SK-N-SH (cell line): ENCODE measurements at regions not wholly inside any gene's neighbourhood (a gene's known extent, or its start where the extent isn't known, plus 50 kb on each side); places are given as distances from the start of the nearest gene placed in this dataset.

Source experiments
- CTCF ChIA-PET: fragments of 300-600, 350-600 bp; formaldehyde crosslinking; extraction: SDS; loops from one replicate; lab custom pipeline; 2021; lab: Yijun Ruan, JAX
- POLR2A ChIA-PET: fragments of 350-600 bp; sonication (Branson Sonifier 250); formaldehyde crosslinking; extraction: SDS; loops from one replicate; lab custom pipeline; 2020; ENCODE audit warnings: antibody characterized with exemption, inconsistent platforms; lab: Yijun Ruan, JAX
- DNase-seq: peaks from one replicate; pipeline ENCODE4 v3.0.0; 2012
- H2AFZ ChIP-seq: fragments of 200-600 bp; sonication (generic); 2 replicates; pipeline ENCODE4 v1.8.1; 2016; ENCODE audit warnings: antibody characterized with exemption, mild to moderate bottlenecking, low read depth
- H3F3A ChIP-seq: fragments of 200-600 bp; sonication (generic); replicated peaks from 2 replicates; pipeline ENCODE3; 2016; ENCODE audit warnings: antibody characterized with exemption, mild to moderate bottlenecking; ENCODE audit not compliant: insufficient read depth
- H3K27ac ChIP-seq, 2 experiments: fragments of 200-500 bp in 1 of 2; fragments of 200-600 bp in 1 of 2; sonication (Bioruptor generic) in 1 of 2; sonication (generic), shearing (Covaris generic) in 1 of 2; 2 replicates each; pipeline versions ENCODE4 v1.5.1 to v1.6.1; 2014 to 2016; ENCODE audit warnings: low read depth in 2 of 2, inconsistent platforms in 1 of 2, low read length in 1 of 2, mild to moderate bottlenecking in 1 of 2, mixed read lengths in 1 of 2
- H3K27me3 ChIP-seq: fragments of 200-600 bp; sonication (generic), shearing (Covaris generic); 2 replicates; pipeline ENCODE4 v1.6.1; 2016; ENCODE audit warnings: mixed run types; ENCODE audit not compliant: insufficient read depth
- H3K36me3 ChIP-seq, 2 experiments: fragments of 200-500 bp in 1 of 2; fragments of 200-600 bp in 1 of 2; sonication (Bioruptor generic) in 1 of 2; sonication (generic) in 1 of 2; replicated peaks in 1 of 2; 2 replicates each; pipeline versions ENCODE3 to v1.5.1; 2014 to 2016; ENCODE audit warnings: low read length in 1 of 2, mild to moderate bottlenecking in 1 of 2; ENCODE audit not compliant: insufficient read depth in 2 of 2, control insufficient read depth in 1 of 2
- H3K4me1 ChIP-seq, 2 experiments: fragments of 200-500 bp in 1 of 2; fragments of 200-600 bp in 1 of 2; sonication (Bioruptor generic) in 1 of 2; sonication (generic), shearing (Covaris generic) in 1 of 2; 2 replicates each; pipeline versions ENCODE4 v1.5.1 to v1.6.1; 2014 to 2016; ENCODE audit warnings: low read depth in 1 of 2, low read length in 1 of 2, mixed run types in 1 of 2; ENCODE audit not compliant: insufficient read depth in 2 of 2, control insufficient read depth in 1 of 2
- H3K4me2 ChIP-seq: fragments of 200-600 bp; sonication (generic), shearing (Covaris generic); 2 replicates; pipeline ENCODE4 v1.6.1; 2017; ENCODE audit warnings: mixed run types
- H3K4me3 ChIP-seq, 2 experiments: fragments of 200-500 bp in 1 of 2; fragments of 200-600 bp in 1 of 2; sonication (Bioruptor generic) in 1 of 2; sonication (generic), shearing (Covaris generic) in 1 of 2; 2 replicates each; pipeline versions ENCODE4 v1.5.1 to v1.8.1; 2014 to 2016; ENCODE audit warnings: low read depth in 2 of 2, inconsistent platforms in 1 of 2, low read length in 1 of 2, mild to moderate bottlenecking in 1 of 2, mixed read lengths in 1 of 2, moderate library complexity in 1 of 2
- H3K79me2 ChIP-seq: fragments of 200-600 bp; sonication (generic); 2 replicates; pipeline ENCODE4 v1.8.1; 2017; ENCODE audit warnings: mild to moderate bottlenecking; ENCODE audit not compliant: insufficient read depth
- H3K9ac ChIP-seq: fragments of 200-600 bp; sonication (generic); 2 replicates; pipeline ENCODE4 v1.6.1; 2017; ENCODE audit warnings: mixed run types
- H3K9me2 ChIP-seq: fragments of 200-600 bp; sonication (generic); 2 replicates; pipeline ENCODE4 v1.6.1; 2017; ENCODE audit warnings: mixed run types
- H3K9me3 ChIP-seq: fragments of 200-600 bp; sonication (generic); 2 replicates; pipeline ENCODE4 v1.6.1; 2017; ENCODE audit warnings: mixed run types, mild to moderate bottlenecking, moderate library complexity
- H4K20me1 ChIP-seq: fragments of 200-600 bp; sonication (generic); 2 replicates; pipeline ENCODE4 v1.6.1; 2017; ENCODE audit warnings: mild to moderate bottlenecking, mixed run types; ENCODE audit not compliant: insufficient read depth
- ELF1 ChIP-seq: IDR thresholded peaks from 2 replicates; pipeline ENCODE4 v1.4.0; 2012
- GABPA ChIP-seq: IDR thresholded peaks from 2 replicates; pipeline ENCODE4 v1.4.0; 2012; ENCODE audit warnings: low read depth, mild to moderate bottlenecking
- NRF1 ChIP-seq: IDR thresholded peaks from 2 replicates; pipeline ENCODE4 v1.6.1; 2012; ENCODE audit warnings: low read depth, mild to moderate bottlenecking, low read length
- RAD21 ChIP-seq: IDR thresholded peaks from 2 replicates; pipeline ENCODE4 v1.6.1; 2012; ENCODE audit warnings: mild to moderate bottlenecking, low read length
- SIN3A ChIP-seq: IDR thresholded peaks from 2 replicates; pipeline ENCODE4 v1.6.1; 2012; ENCODE audit warnings: low read depth, mild to moderate bottlenecking, low read length, moderate library complexity, borderline replicate concordance
- WGBS: methylation state at CpG from one replicate; pipeline ENCODE4 v1.1.6; 2017; ENCODE audit warnings: low lambda C conversion rate; 5-methylcytosine and 5-hydroxymethylcytosine counted together
- TF ChIP-seq, protein P1 (sequence below): IDR thresholded peaks from 2 replicates; pipeline ENCODE4 v1.6.1; 2012; ENCODE audit warnings: mild to moderate bottlenecking, low read depth, low read length, moderate library complexity
- TF ChIP-seq, protein P2 (sequence below): fragments of 200-600 bp; sonication (generic); IDR thresholded peaks from 2 replicates; pipeline ENCODE4 v1.6.1; 2017; ENCODE audit warnings: antibody characterized with exemption, mild to moderate bottlenecking, moderate library complexity

DNA sequence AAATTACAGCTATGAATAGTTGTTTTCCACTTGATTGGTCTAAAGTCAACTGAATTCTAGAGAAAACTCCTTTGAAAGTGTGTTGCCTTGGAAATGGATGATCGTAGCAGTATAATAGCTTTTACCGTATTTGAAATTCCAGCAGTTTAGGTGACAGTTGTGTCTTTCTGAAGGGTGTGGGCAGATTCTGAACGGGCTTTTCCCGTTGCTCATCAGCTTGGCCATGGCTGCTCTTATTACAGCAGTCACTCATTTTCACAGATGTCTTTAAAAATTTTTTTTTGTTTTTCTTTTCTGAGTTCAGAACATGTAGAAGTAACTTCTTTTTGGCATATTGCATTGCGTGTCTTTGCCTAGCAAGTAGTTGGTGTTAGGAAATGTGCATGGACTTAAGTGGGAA is 69.6 kb upstream of the SLC4A4 start (continued):
- TF ChIP-seq, protein P1, sequence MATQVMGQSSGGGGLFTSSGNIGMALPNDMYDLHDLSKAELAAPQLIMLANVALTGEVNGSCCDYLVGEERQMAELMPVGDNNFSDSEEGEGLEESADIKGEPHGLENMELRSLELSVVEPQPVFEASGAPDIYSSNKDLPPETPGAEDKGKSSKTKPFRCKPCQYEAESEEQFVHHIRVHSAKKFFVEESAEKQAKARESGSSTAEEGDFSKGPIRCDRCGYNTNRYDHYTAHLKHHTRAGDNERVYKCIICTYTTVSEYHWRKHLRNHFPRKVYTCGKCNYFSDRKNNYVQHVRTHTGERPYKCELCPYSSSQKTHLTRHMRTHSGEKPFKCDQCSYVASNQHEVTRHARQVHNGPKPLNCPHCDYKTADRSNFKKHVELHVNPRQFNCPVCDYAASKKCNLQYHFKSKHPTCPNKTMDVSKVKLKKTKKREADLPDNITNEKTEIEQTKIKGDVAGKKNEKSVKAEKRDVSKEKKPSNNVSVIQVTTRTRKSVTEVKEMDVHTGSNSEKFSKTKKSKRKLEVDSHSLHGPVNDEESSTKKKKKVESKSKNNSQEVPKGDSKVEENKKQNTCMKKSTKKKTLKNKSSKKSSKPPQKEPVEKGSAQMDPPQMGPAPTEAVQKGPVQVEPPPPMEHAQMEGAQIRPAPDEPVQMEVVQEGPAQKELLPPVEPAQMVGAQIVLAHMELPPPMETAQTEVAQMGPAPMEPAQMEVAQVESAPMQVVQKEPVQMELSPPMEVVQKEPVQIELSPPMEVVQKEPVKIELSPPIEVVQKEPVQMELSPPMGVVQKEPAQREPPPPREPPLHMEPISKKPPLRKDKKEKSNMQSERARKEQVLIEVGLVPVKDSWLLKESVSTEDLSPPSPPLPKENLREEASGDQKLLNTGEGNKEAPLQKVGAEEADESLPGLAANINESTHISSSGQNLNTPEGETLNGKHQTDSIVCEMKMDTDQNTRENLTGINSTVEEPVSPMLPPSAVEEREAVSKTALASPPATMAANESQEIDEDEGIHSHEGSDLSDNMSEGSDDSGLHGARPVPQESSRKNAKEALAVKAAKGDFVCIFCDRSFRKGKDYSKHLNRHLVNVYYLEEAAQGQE = no peak
- TF ChIP-seq NRF1 = no peak

GRCh38 chr4:71270901-71271300 is 67.9 kb upstream of the SLC4A4 start:
- peak; percentile 1 for DNase-seq
- 0% methylated on average over 1 of the region's 1 CpG for WGBS
- Histone ChIP-seq H3F3A (no peaks in the 10 kb centered on the region), H3K9me2 (no peaks in the 10 kb centered on the region), H3K9me3 (no peaks in the 10 kb centered on the region), H3K9ac (no peak overlapping the region), H3K4me1 (no peaks in the 10 kb centered on the region), H3K4me3 (no peak overlapping the region), H3K4me2 (no peak overlapping the region), H4K20me1 (no peaks in the 10 kb centered on the region), H3K27me3 (no peaks in the 10 kb centered on the region; the same call in 1 of the 2 replicates), H3K27ac (no peak overlapping the region), H3K79me2 (no peaks in the 10 kb centered on the region), H2AFZ (no peak overlapping the region), H3K36me3 (no peaks in the 10 kb centered on the region)
- TF ChIP-seq GABPA = no peak
- TF ChIP-seq RAD21 = peak; percentile 34; the same call in 1 of the 2 replicates
- TF ChIP-seq, protein P2, sequence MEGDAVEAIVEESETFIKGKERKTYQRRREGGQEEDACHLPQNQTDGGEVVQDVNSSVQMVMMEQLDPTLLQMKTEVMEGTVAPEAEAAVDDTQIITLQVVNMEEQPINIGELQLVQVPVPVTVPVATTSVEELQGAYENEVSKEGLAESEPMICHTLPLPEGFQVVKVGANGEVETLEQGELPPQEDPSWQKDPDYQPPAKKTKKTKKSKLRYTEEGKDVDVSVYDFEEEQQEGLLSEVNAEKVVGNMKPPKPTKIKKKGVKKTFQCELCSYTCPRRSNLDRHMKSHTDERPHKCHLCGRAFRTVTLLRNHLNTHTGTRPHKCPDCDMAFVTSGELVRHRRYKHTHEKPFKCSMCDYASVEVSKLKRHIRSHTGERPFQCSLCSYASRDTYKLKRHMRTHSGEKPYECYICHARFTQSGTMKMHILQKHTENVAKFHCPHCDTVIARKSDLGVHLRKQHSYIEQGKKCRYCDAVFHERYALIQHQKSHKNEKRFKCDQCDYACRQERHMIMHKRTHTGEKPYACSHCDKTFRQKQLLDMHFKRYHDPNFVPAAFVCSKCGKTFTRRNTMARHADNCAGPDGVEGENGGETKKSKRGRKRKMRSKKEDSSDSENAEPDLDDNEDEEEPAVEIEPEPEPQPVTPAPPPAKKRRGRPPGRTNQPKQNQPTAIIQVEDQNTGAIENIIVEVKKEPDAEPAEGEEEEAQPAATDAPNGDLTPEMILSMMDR = peak; percentile 42
- ChIA-PET CTCF (interaction anchor here (0.6 to 0.8 kb wide), 2 partner anchors 13 to 988 kb away, joined by 3 read pairs; no protein-coding TSS in a partner anchor), POLR2A (no interaction called here)

- no peak overlapping the region for H2AFZ ChIP-seq
These were observed 65.8 kb upstream of the SLC4A4 start for GRCh38 chr4:71272976-71273375.

More at GRCh38 chr4:71272976-71273375, 65.8 kb upstream of the SLC4A4 start:
- Histone ChIP-seq H3K4me1 (no peaks in the 10 kb centered on the region), H3K4me3 (no peak overlapping the region), H3K36me3 (no peaks in the 10 kb centered on the region), H3F3A (no peaks in the 10 kb centered on the region), H3K27ac (no peak overlapping the region), H3K9me3 (no peaks in the 10 kb centered on the region), H3K27me3 (no peaks in the 10 kb centered on the region; the same call in 1 of the 2 replicates), H3K9me2 (no peaks in the 10 kb centered on the region), H4K20me1 (no peaks in the 10 kb centered on the region), H3K9ac (no peak overlapping the region), H3K4me2 (no peak overlapping the region), H3K79me2 (no peaks in the 10 kb centered on the region)
- no peak for DNase-seq
- no peak for TF ChIP-seq SIN3A
- TF ChIP-seq ELF1 = no peak
- 3% methylated on average over 1 of the region's 1 CpG for WGBS
- CTCF ChIA-PET = no interaction called here
- POLR2A ChIA-PET = no interaction called here
